CD4-positive, alpha-beta memory T cell (primary cell): ENCODE measurements at regions not wholly inside any gene's neighbourhood (a gene's known extent, or its start where the extent isn't known, plus 50 kb on each side); places are given as distances from the start of the nearest gene placed in this dataset.

ENCODE experiments used
- CTCF ChIA-PET: fragments of 350-600 bp; sonication (Branson Sonifier 250); formaldehyde crosslinking; loops from one replicate; lab custom pipeline; 2021; ENCODE audit warnings: inconsistent platforms; ENCODE audit not compliant: partially characterized antibody; lab: Charles Lee
- POLR2A ChIA-PET: fragments of 350-600 bp; sonication (Branson Sonifier 250); formaldehyde crosslinking; loops from one replicate; lab custom pipeline; 2021; ENCODE audit not compliant: partially characterized antibody; lab: Charles Lee
- DNase-seq, 5 donors: peaks; one replicate each; pipeline versions ENCODE4 v3.0.0 to v3.0.0-alpha.2; 2020 to 2022; ENCODE audit warnings: mixed read lengths in 1 of 5
- H3K27ac ChIP-seq: one replicate; pipeline ENCODE4 v1.7.0; 2013; ENCODE audit warnings: low read depth, low read length
- H3K27me3 ChIP-seq: 2 replicates; pipeline ENCODE4 v1.7.0; 2013; ENCODE audit warnings: mild to moderate bottlenecking, low read length, moderate library complexity; ENCODE audit not compliant: insufficient read depth
- H3K36me3 ChIP-seq: 2 replicates; pipeline ENCODE4 v1.7.0; 2013; ENCODE audit warnings: mild to moderate bottlenecking, low read length, moderate library complexity; ENCODE audit not compliant: insufficient read depth
- H3K4me1 ChIP-seq: 2 replicates; pipeline ENCODE4 v1.7.0; 2013; ENCODE audit warnings: mild to moderate bottlenecking, low read length, moderate library complexity; ENCODE audit not compliant: insufficient read depth
- H3K4me3 ChIP-seq, 2 donors: one replicate each; pipeline ENCODE4 v1.7.0; 2013; ENCODE audit warnings: low read length in 2 of 2, mild to moderate bottlenecking in 1 of 2
- H3K9me3 ChIP-seq, 2 donors: one replicate each; pipeline ENCODE4 v1.7.0; 2013; ENCODE audit warnings: low read length in 2 of 2, control low read depth in 1 of 2; ENCODE audit not compliant: control insufficient read depth in 1 of 2
- H3K27ac Mint-ChIP-seq, 7 donors: one replicate each; pipeline ENCODE4 v1.8.0; 2020 to 2021; ENCODE audit warnings: mixed read lengths in 7 of 7, mild to moderate bottlenecking in 6 of 7, inconsistent platforms in 3 of 7, moderate library complexity in 3 of 7
- H3K27me3 Mint-ChIP-seq, 2 donors: one replicate each; pipeline ENCODE4 v1.8.0; 2020 to 2021; ENCODE audit warnings: mixed read lengths in 2 of 2
- H3K36me3 Mint-ChIP-seq, 2 donors: one replicate each; pipeline ENCODE4 v1.8.0; 2020 to 2021; ENCODE audit warnings: mixed read lengths in 2 of 2, inconsistent platforms in 1 of 2, mild to moderate bottlenecking in 1 of 2
- H3K4me1 Mint-ChIP-seq, 4 donors: one replicate each; pipeline ENCODE4 v1.8.0; 2020 to 2021; ENCODE audit warnings: mixed read lengths in 4 of 4, mild to moderate bottlenecking in 1 of 4
- H3K4me3 Mint-ChIP-seq, 8 donors: one replicate each; pipeline ENCODE4 v1.8.0; 2020 to 2021; ENCODE audit warnings: mixed read lengths in 8 of 8, mild to moderate bottlenecking in 7 of 8, moderate library complexity in 6 of 8, inconsistent platforms in 3 of 8
- H3K9me3 Mint-ChIP-seq, 8 donors: one replicate each; pipeline ENCODE4 v1.8.0; 2020 to 2021; ENCODE audit warnings: mixed read lengths in 8 of 8, mild to moderate bottlenecking in 5 of 8, inconsistent platforms in 3 of 8, moderate library complexity in 1 of 8
- intact Hi-C: fragments of 100-400 bp; cut with micrococcal nuclease; formaldehyde crosslinking; loops from one replicate; pipeline ENCODE4 v1.15.1; 2023

DNA sequence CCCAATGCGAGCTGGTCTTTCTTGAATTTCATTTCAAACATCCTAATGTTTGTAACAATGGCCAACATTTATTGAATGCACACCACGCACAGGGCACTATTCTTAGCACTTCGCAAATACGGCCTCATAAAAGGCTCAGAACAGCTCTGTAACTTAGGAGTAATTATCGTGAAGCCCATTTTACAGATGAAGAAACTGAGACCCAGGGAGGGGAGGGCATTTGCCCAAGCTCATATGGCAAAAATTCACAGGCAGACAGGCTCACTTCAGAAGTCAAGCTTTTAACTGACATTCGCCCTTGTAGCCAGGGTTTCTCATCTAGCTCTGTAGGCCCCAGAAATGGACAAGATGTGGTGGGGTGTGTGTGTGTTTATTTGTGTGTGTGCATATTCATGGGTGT, 60.3 kb upstream of the TBX3 start:
- H3K27me3 Mint-ChIP-seq = no peaks in the 10 kb centered on the region
- Histone ChIP-seq H3K27me3 (no peaks in the 10 kb centered on the region), H3K36me3 (no peaks in the 10 kb centered on the region), H3K4me1 (no peaks in the 10 kb centered on the region), H3K4me3 (no peak overlapping the region), H3K9me3 (no peaks in the 10 kb centered on the region), H3K27ac (no peak overlapping the region)
- ChIA-PET CTCF (no interaction called here), POLR2A (no interaction called here)
- no peak for DNase-seq
- H3K9me3 Mint-ChIP-seq = peaks cover 0 to 9% (median 3%) of the 10 kb centered on the region in 8 donors
- no peak overlapping the region for H3K4me3 Mint-ChIP-seq
- H3K27ac Mint-ChIP-seq = no peak overlapping the region
- H3K36me3 Mint-ChIP-seq = no peaks in the 10 kb centered on the region
- H3K4me1 Mint-ChIP-seq = no peaks in the 10 kb centered on the region
- intact Hi-C loops = no loop called here

- Mint-ChIP-seq H3K4me3 (no peak overlapping the region), H3K27ac (no peak overlapping the region), H3K36me3 (no peaks in the 10 kb centered on the region), H3K27me3 (peaks cover 0 to 2% of the 10 kb centered on the region in 2 donors), H3K4me1 (no peaks in the 10 kb centered on the region), H3K9me3 (peaks cover 0 to 9% (median 3%) of the 10 kb centered on the region in 8 donors)
- Histone ChIP-seq H3K27me3 (no peaks in the 10 kb centered on the region), H3K4me1 (no peaks in the 10 kb centered on the region), H3K27ac (no peak overlapping the region), H3K36me3 (no peaks in the 10 kb centered on the region), H3K4me3 (no peak overlapping the region), H3K9me3 (no peaks in the 10 kb centered on the region)
- CTCF ChIA-PET = no interaction called here
- POLR2A ChIA-PET = no interaction called here
- no peak for DNase-seq
- intact Hi-C loops = no loop called here
Measured at GRCh38 chr12:114743799-114744198, 59.8 kb upstream of the TBX3 start.

- Mint-ChIP-seq H3K9me3 (peaks cover 0 to 9% (median 3%) of the 10 kb centered on the region in 8 donors), H3K27ac (no peak overlapping the region), H3K4me1 (no peaks in the 10 kb centered on the region), H3K36me3 (no peaks in the 10 kb centered on the region), H3K4me3 (no peak overlapping the region), H3K27me3 (peaks cover 0 to 2% of the 10 kb centered on the region in 2 donors)
- no peaks in the 10 kb centered on the region for H3K27me3 ChIP-seq
- intact Hi-C loops = no loop called here
- H3K4me1 ChIP-seq = no peaks in the 10 kb centered on the region
- DNase-seq = no peak
- no peaks in the 10 kb centered on the region for H3K36me3 ChIP-seq
- no peaks in the 10 kb centered on the region for H3K9me3 ChIP-seq
- ChIA-PET CTCF (no interaction called here), POLR2A (no interaction called here)
- H3K4me3 ChIP-seq = no peak overlapping the region
- H3K27ac ChIP-seq = no peak overlapping the region
Measured at GRCh38 chr12:114743289-114743688, 59.3 kb upstream of the TBX3 start.

DNA sequence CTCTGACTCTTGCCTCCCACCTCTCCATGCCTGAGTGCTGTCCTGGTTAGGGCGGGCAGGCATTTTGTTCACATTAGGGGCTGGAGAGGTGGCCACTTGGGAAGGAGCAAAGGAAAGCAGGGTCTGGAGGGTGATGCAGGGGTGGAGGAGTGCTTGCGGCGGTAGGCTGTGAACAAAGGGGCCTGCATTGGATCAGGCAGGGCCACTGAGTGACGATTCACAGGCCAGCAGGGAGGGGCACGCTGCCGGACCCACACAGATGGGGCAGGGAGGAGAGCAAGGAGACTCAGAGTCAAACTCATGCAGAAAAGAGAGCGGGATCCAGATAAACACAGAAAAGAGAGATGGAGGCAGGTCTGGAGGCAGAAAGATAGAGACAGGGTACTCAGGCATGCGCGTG, 58.4 kb upstream of the TBX3 start:
- Histone ChIP-seq H3K27ac (no peak overlapping the region), H3K9me3 (no peaks in the 10 kb centered on the region), H3K4me1 (no peaks in the 10 kb centered on the region), H3K36me3 (no peaks in the 10 kb centered on the region), H3K4me3 (no peak overlapping the region), H3K27me3 (no peaks in the 10 kb centered on the region)
- H3K4me3 Mint-ChIP-seq = no peak overlapping the region
- intact Hi-C loops = no loop called here
- POLR2A ChIA-PET = no interaction called here
- DNase-seq = no peak
- H3K27ac Mint-ChIP-seq = no peak overlapping the region
- H3K36me3 Mint-ChIP-seq = no peaks in the 10 kb centered on the region
- CTCF ChIA-PET = no interaction called here
- peaks cover 0 to 4% of the 10 kb centered on the region in 2 donors for H3K27me3 Mint-ChIP-seq
- H3K9me3 Mint-ChIP-seq = peaks cover 0 to 9% (median 3%) of the 10 kb centered on the region in 8 donors
- H3K4me1 Mint-ChIP-seq = no peaks in the 10 kb centered on the region

DNA sequence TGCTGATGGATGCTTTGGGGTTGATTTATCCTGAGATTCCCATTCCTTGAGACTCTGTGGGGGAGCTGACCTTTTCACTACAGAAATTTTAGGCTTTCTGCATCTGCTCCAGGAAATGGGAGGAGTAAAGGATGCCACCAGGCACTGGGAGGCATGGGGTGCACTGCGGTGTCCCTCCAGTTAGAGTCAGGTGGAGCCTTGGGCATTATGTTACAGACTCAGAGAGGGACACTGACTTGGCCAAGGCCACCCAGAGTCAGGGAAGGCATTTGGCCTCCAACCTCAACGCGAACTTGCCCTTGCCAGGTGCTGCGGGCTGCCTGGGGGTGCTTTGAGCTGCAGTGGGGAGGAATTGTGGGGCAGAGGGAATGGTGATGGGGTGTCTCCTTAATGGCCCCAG, 58.0 kb upstream of the TBX3 start:
- Mint-ChIP-seq H3K36me3 (no peaks in the 10 kb centered on the region), H3K27me3 (peaks cover 0 to 4% of the 10 kb centered on the region in 2 donors), H3K9me3 (peaks cover 0 to 9% (median 3%) of the 10 kb centered on the region in 8 donors), H3K4me1 (no peaks in the 10 kb centered on the region), H3K27ac (no peak overlapping the region), H3K4me3 (no peak overlapping the region)
- Histone ChIP-seq H3K36me3 (no peaks in the 10 kb centered on the region), H3K4me3 (no peak overlapping the region), H3K9me3 (no peaks in the 10 kb centered on the region), H3K27me3 (no peaks in the 10 kb centered on the region), H3K4me1 (no peaks in the 10 kb centered on the region), H3K27ac (no peak overlapping the region)
- DNase-seq = no peak
- CTCF ChIA-PET = no interaction called here
- POLR2A ChIA-PET = no interaction called here
- intact Hi-C loops = no loop called here

DNA sequence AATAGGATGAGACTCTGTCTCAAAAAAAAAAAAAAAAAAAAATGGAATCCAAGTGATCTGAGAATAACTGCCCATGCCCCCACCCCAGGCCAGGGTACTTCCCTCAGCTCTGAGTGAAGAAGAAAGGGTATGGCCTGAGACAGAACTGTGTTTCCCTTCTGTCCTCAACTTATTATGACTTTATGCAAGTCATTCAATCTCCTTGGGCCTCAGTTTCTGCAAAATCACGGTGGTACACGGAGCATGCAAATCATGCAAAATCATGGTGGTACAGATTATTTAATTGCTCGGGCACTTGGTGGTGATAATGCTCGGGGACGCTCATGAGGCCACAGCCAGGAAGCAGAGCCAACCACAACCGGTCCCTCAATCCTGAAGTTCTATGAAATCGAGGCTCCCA, 56.5 kb upstream of the TBX3 start:
- Histone ChIP-seq H3K9me3 (no peaks in the 10 kb centered on the region), H3K4me3 (no peak overlapping the region), H3K27ac (no peak overlapping the region), H3K4me1 (no peaks in the 10 kb centered on the region), H3K27me3 (no peaks in the 10 kb centered on the region), H3K36me3 (no peaks in the 10 kb centered on the region)
- Mint-ChIP-seq H3K27ac (no peak overlapping the region), H3K4me3 (no peak overlapping the region), H3K4me1 (no peaks in the 10 kb centered on the region), H3K9me3 (peaks cover 0 to 11% (median under 1%) of the 10 kb centered on the region in 8 donors), H3K27me3 (peaks cover 5 to 8% of the 10 kb centered on the region in 2 donors), H3K36me3 (no peaks in the 10 kb centered on the region)
- intact Hi-C loops = no loop called here
- CTCF ChIA-PET = no interaction called here
- POLR2A ChIA-PET = no interaction called here
- no peak for DNase-seq

GRCh38 chr12:114738460-114739184, 54.6 kb upstream of the TBX3 start:
- no peak overlapping the region for H3K4me3 Mint-ChIP-seq
- intact Hi-C loops = no loop called here
- no peak for DNase-seq
- peaks cover 0 to 4% (median 0%) of the 10 kb centered on the region in 4 donors for H3K4me1 Mint-ChIP-seq
- ChIA-PET POLR2A (no interaction called here), CTCF (no interaction called here)
- Histone ChIP-seq H3K4me1 (no peaks in the 10 kb centered on the region), H3K27ac (no peak overlapping the region), H3K27me3 (no peaks in the 10 kb centered on the region), H3K9me3 (no peaks in the 10 kb centered on the region), H3K4me3 (no peak overlapping the region), H3K36me3 (no peaks in the 10 kb centered on the region)
- no peaks in the 10 kb centered on the region for H3K36me3 Mint-ChIP-seq
- no peak overlapping the region for H3K27ac Mint-ChIP-seq
- H3K9me3 Mint-ChIP-seq = peaks cover 0 to 11% (median 3%) of the 10 kb centered on the region in 8 donors
- peaks cover 13 to 15% of the 10 kb centered on the region in 2 donors for H3K27me3 Mint-ChIP-seq
